ENCODE measurements at regions not wholly inside any gene's neighbourhood (a gene's known extent, or its start where the extent isn't known, plus 50 kb on each side); places are given as distances from the start of the nearest gene placed in this dataset.

DNA sequence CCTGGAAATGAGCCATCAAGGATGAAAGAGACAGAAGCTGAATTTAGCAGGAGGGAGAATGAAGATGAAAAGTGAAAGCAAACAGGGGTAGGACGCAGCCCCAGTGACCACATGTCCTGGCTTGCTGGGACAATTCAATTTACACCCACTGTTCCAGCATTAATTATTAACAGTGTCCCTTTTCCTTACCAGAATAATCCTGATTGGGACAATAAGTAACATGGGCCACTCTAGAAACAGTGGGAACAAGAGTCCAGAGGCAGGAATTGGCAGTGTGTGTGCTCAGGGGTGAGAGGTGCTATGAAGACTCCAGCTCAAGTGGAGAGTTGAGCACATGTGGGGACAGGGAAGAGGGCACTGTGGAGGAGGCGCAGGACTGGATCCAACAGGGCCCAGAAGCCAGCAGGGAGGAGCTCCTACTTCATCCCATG, 147.1 kb downstream of the C5orf15 start:
- no peak for TF ChIP-seq SUZ12 (IDR thresholded peaks at IDR 0.05)
- TF ChIP-seq ZNF384 (IDR thresholded peaks at IDR 0.05), result no peak
- TF ChIP-seq, protein P1, sequence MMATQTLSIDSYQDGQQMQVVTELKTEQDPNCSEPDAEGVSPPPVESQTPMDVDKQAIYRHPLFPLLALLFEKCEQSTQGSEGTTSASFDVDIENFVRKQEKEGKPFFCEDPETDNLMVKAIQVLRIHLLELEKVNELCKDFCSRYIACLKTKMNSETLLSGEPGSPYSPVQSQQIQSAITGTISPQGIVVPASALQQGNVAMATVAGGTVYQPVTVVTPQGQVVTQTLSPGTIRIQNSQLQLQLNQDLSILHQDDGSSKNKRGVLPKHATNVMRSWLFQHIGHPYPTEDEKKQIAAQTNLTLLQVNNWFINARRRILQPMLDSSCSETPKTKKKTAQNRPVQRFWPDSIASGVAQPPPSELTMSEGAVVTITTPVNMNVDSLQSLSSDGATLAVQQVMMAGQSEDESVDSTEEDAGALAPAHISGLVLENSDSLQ (IDR thresholded peaks at IDR 0.05), result no peak
- TF ChIP-seq TARDBP (IDR thresholded peaks at IDR 0.05), result no peak
- TF ChIP-seq SP1 (IDR thresholded peaks at IDR 0.05), result no peak
- TF ChIP-seq FOXA1 (IDR thresholded peaks at IDR 0.05), result no peak
- no peak for TF ChIP-seq CTBP1 (IDR thresholded peaks at IDR 0.05; ENCODE audit: borderline replicate concordance)
- TF ChIP-seq FOXK2 (IDR thresholded peaks at IDR 0.05), result no peak
- TF ChIP-seq ARNT (IDR thresholded peaks at IDR 0.05), result no peak
- no peak for TF ChIP-seq HDGF (IDR thresholded peaks at IDR 0.05; ENCODE audit: borderline replicate concordance)
- TF ChIP-seq NFRKB (IDR thresholded peaks at IDR 0.05), result no peak
- no peak for TF ChIP-seq ELF4 (IDR thresholded peaks at IDR 0.05)
- TF ChIP-seq FOXM1 (IDR thresholded peaks at IDR 0.05; ENCODE audit: borderline replicate concordance), result no peak
- no peak for TF ChIP-seq BHLHE40 (IDR thresholded peaks at IDR 0.05; ENCODE audit: borderline replicate concordance)

Data from HEK293T (cell line).